SK-N-SH (cell line): ENCODE measurements at regions not wholly inside any gene's neighbourhood (a gene's known extent, or its start where the extent isn't known, plus 50 kb on each side); places are given as distances from the start of the nearest gene placed in this dataset.

Source experiments
- CTCF ChIA-PET: fragments of 300-600, 350-600 bp; formaldehyde crosslinking; extraction: SDS; loops from one replicate; lab custom pipeline; 2021; lab: Yijun Ruan, JAX
- POLR2A ChIA-PET: fragments of 350-600 bp; sonication (Branson Sonifier 250); formaldehyde crosslinking; extraction: SDS; loops from one replicate; lab custom pipeline; 2020; ENCODE audit warnings: antibody characterized with exemption, inconsistent platforms; lab: Yijun Ruan, JAX
- DNase-seq: peaks from one replicate; pipeline ENCODE4 v3.0.0; 2012
- H2AFZ ChIP-seq: fragments of 200-600 bp; sonication (generic); 2 replicates; pipeline ENCODE4 v1.8.1; 2016; ENCODE audit warnings: antibody characterized with exemption, mild to moderate bottlenecking, low read depth
- H3F3A ChIP-seq: fragments of 200-600 bp; sonication (generic); replicated peaks from 2 replicates; pipeline ENCODE3; 2016; ENCODE audit warnings: antibody characterized with exemption, mild to moderate bottlenecking; ENCODE audit not compliant: insufficient read depth
- H3K27ac ChIP-seq, 2 experiments: fragments of 200-500 bp in 1 of 2; fragments of 200-600 bp in 1 of 2; sonication (Bioruptor generic) in 1 of 2; sonication (generic), shearing (Covaris generic) in 1 of 2; 2 replicates each; pipeline versions ENCODE4 v1.5.1 to v1.6.1; 2014 to 2016; ENCODE audit warnings: low read depth in 2 of 2, inconsistent platforms in 1 of 2, low read length in 1 of 2, mild to moderate bottlenecking in 1 of 2, mixed read lengths in 1 of 2
- H3K27me3 ChIP-seq: fragments of 200-600 bp; sonication (generic), shearing (Covaris generic); 2 replicates; pipeline ENCODE4 v1.6.1; 2016; ENCODE audit warnings: mixed run types; ENCODE audit not compliant: insufficient read depth
- H3K36me3 ChIP-seq, 2 experiments: fragments of 200-500 bp in 1 of 2; fragments of 200-600 bp in 1 of 2; sonication (Bioruptor generic) in 1 of 2; sonication (generic) in 1 of 2; replicated peaks in 1 of 2; 2 replicates each; pipeline versions ENCODE3 to v1.5.1; 2014 to 2016; ENCODE audit warnings: low read length in 1 of 2, mild to moderate bottlenecking in 1 of 2; ENCODE audit not compliant: insufficient read depth in 2 of 2, control insufficient read depth in 1 of 2
- H3K4me1 ChIP-seq, 2 experiments: fragments of 200-500 bp in 1 of 2; fragments of 200-600 bp in 1 of 2; sonication (Bioruptor generic) in 1 of 2; sonication (generic), shearing (Covaris generic) in 1 of 2; 2 replicates each; pipeline versions ENCODE4 v1.5.1 to v1.6.1; 2014 to 2016; ENCODE audit warnings: low read depth in 1 of 2, low read length in 1 of 2, mixed run types in 1 of 2; ENCODE audit not compliant: insufficient read depth in 2 of 2, control insufficient read depth in 1 of 2
- H3K4me2 ChIP-seq: fragments of 200-600 bp; sonication (generic), shearing (Covaris generic); 2 replicates; pipeline ENCODE4 v1.6.1; 2017; ENCODE audit warnings: mixed run types
- H3K4me3 ChIP-seq, 2 experiments: fragments of 200-500 bp in 1 of 2; fragments of 200-600 bp in 1 of 2; sonication (Bioruptor generic) in 1 of 2; sonication (generic), shearing (Covaris generic) in 1 of 2; 2 replicates each; pipeline versions ENCODE4 v1.5.1 to v1.8.1; 2014 to 2016; ENCODE audit warnings: low read depth in 2 of 2, inconsistent platforms in 1 of 2, low read length in 1 of 2, mild to moderate bottlenecking in 1 of 2, mixed read lengths in 1 of 2, moderate library complexity in 1 of 2
- H3K79me2 ChIP-seq: fragments of 200-600 bp; sonication (generic); 2 replicates; pipeline ENCODE4 v1.8.1; 2017; ENCODE audit warnings: mild to moderate bottlenecking; ENCODE audit not compliant: insufficient read depth
- H3K9ac ChIP-seq: fragments of 200-600 bp; sonication (generic); 2 replicates; pipeline ENCODE4 v1.6.1; 2017; ENCODE audit warnings: mixed run types
- H3K9me2 ChIP-seq: fragments of 200-600 bp; sonication (generic); 2 replicates; pipeline ENCODE4 v1.6.1; 2017; ENCODE audit warnings: mixed run types
- H3K9me3 ChIP-seq: fragments of 200-600 bp; sonication (generic); 2 replicates; pipeline ENCODE4 v1.6.1; 2017; ENCODE audit warnings: mixed run types, mild to moderate bottlenecking, moderate library complexity
- H4K20me1 ChIP-seq: fragments of 200-600 bp; sonication (generic); 2 replicates; pipeline ENCODE4 v1.6.1; 2017; ENCODE audit warnings: mild to moderate bottlenecking, mixed run types; ENCODE audit not compliant: insufficient read depth
- CHD2 ChIP-seq: fragments of 150-350 bp; IDR thresholded peaks from 2 replicates; pipeline ENCODE4 v1.6.1; 2018; ENCODE audit warnings: low read length; ENCODE audit not compliant: partially characterized antibody
- EP300 ChIP-seq, 2 experiments: IDR thresholded peaks; 2 replicates each; pipeline versions ENCODE4 v1.4.0 to v1.6.1; 2012; ENCODE audit warnings: borderline replicate concordance in 1 of 2, low read depth in 1 of 2, low read length in 1 of 2
- EZH2phosphoT487 ChIP-seq: fragments of 200-600 bp; sonication (generic); IDR thresholded peaks from 2 replicates; pipeline ENCODE4 v1.6.1; 2017; ENCODE audit warnings: low read depth, mixed run types, mild to moderate bottlenecking, antibody characterized with exemption, moderate library complexity, borderline replicate concordance
- FOSL2 ChIP-seq: IDR thresholded peaks from 2 replicates; pipeline ENCODE4 v1.4.0; 2012; ENCODE audit warnings: low read depth, mild to moderate bottlenecking, moderate library complexity, borderline replicate concordance
- GABPA ChIP-seq: IDR thresholded peaks from 2 replicates; pipeline ENCODE4 v1.4.0; 2012; ENCODE audit warnings: low read depth, mild to moderate bottlenecking
- GATA2 ChIP-seq: sonication (generic); formaldehyde crosslinking; IDR thresholded peaks from 2 replicates; pipeline ENCODE4 v1.5.0; 2020; ENCODE audit warnings: mild to moderate bottlenecking, missing genetic modification reagents
- IRF3 ChIP-seq: fragments of 150-350 bp; IDR thresholded peaks from 2 replicates; pipeline ENCODE4 v1.6.1; 2016; ENCODE audit warnings: mild to moderate bottlenecking, low read depth, low read length
- MEF2A ChIP-seq: IDR thresholded peaks from 2 replicates; pipeline ENCODE4 v1.4.0; 2012; ENCODE audit warnings: low read depth, borderline replicate concordance
- NRF1 ChIP-seq: IDR thresholded peaks from 2 replicates; pipeline ENCODE4 v1.6.1; 2012; ENCODE audit warnings: low read depth, mild to moderate bottlenecking, low read length
- POLR2AphosphoS5 ChIP-seq: IDR thresholded peaks from 2 replicates; pipeline ENCODE4 v1.6.1; 2012; ENCODE audit warnings: low read depth, low read length
- RAD21 ChIP-seq: IDR thresholded peaks from 2 replicates; pipeline ENCODE4 v1.6.1; 2012; ENCODE audit warnings: mild to moderate bottlenecking, low read length
- RCOR1 ChIP-seq: fragments of 150-350 bp; IDR thresholded peaks from 2 replicates; pipeline ENCODE4 v1.6.1; 2017; ENCODE audit warnings: antibody characterized with exemption, low read length
- RFX5 ChIP-seq: IDR thresholded peaks from 2 replicates; pipeline ENCODE4 v1.6.1; 2012; ENCODE audit warnings: mild to moderate bottlenecking, improper control_type of control experiment, low read length
- TEAD4 ChIP-seq: IDR thresholded peaks from 2 replicates; pipeline ENCODE4 v1.4.0; 2012; ENCODE audit warnings: mild to moderate bottlenecking, borderline replicate concordance; ENCODE audit not compliant: insufficient read depth
- YY1 ChIP-seq: IDR thresholded peaks from 2 replicates; pipeline ENCODE4 v1.4.0; 2012; ENCODE audit warnings: low read depth, mild to moderate bottlenecking
- WGBS: methylation state at CpG from one replicate; pipeline ENCODE4 v1.1.6; 2017; ENCODE audit warnings: low lambda C conversion rate; 5-methylcytosine and 5-hydroxymethylcytosine counted together

DNA sequence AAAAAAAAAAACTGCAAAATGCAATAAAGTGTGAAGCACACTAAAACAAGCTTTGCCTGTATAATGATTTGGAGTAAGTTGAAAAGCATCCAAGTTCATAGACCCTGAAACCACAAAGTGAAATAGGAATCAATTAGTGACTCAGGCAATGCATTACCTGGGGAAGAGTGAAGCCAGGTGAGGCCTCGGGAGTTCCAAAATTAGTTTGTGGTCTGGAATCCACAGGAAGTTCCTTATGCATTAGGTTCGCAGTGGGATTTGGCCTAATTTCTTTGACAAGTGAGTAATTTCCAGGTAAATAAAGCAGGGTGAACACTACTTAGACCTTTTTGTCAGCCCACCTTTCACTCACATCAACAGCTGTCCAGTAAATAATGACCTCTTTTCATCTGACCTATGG is 490.8 kb downstream of the CBLN4 start:
- POLR2A ChIA-PET = no interaction called here
- no peak for TF ChIP-seq CHD2
- TF ChIP-seq RFX5 = no peak
- TF ChIP-seq YY1 = no peak
- TF ChIP-seq POLR2AphosphoS5 = no peak
- no peak for TF ChIP-seq MEF2A
- TF ChIP-seq RAD21 = no peak
- no peak for TF ChIP-seq NRF1
- no peak for TF ChIP-seq GABPA
- TF ChIP-seq RCOR1 = no peak
- TF ChIP-seq EZH2phosphoT487 = no peak
- TF ChIP-seq GATA2 (CRISPR knock-in tag) = no peak
- no peak for DNase-seq
- no peaks in the 10 kb centered on the region for H3K9me3 ChIP-seq
- no peaks in the 10 kb centered on the region for H3F3A ChIP-seq
- H3K9ac ChIP-seq = no peak overlapping the region
- H2AFZ ChIP-seq = no peak overlapping the region
- no peaks in the 10 kb centered on the region for H3K36me3 ChIP-seq
- no peak overlapping the region for H3K27ac ChIP-seq
- H3K79me2 ChIP-seq = no peaks in the 10 kb centered on the region
- CTCF ChIA-PET = no interaction called here
- no peaks in the 10 kb centered on the region for H4K20me1 ChIP-seq
- WGBS = 17% methylated on average over 2 of the region's 2 CpGs
- no peaks in the 10 kb centered on the region for H3K27me3 ChIP-seq
- no peak overlapping the region for H3K4me3 ChIP-seq
- no peaks in the 10 kb centered on the region for H3K9me2 ChIP-seq
- no peaks in the 10 kb centered on the region for H3K4me1 ChIP-seq
- H3K4me2 ChIP-seq = no peak overlapping the region

- no peak overlapping the region for H3K9ac ChIP-seq
- H3K4me1 ChIP-seq = no peaks in the 10 kb centered on the region
- H4K20me1 ChIP-seq = no peaks in the 10 kb centered on the region
- H3K4me2 ChIP-seq = no peak overlapping the region
- H3K27ac ChIP-seq = no peak overlapping the region
- POLR2A ChIA-PET = no interaction called here
- no peak for DNase-seq
- no peak overlapping the region for H3K4me3 ChIP-seq
- no peaks in the 10 kb centered on the region for H3K9me3 ChIP-seq
- H3K79me2 ChIP-seq = no peaks in the 10 kb centered on the region
- no peaks in the 10 kb centered on the region for H3K36me3 ChIP-seq
- H3F3A ChIP-seq = no peaks in the 10 kb centered on the region
- CTCF ChIA-PET = no interaction called here
- TF ChIP-seq FOSL2 (no peak), EP300 (IDR thresholded peaks at IDR 0.05; ENCODE audit: borderline replicate concordance in 1 of 2, low read depth in 1 of 2, low read length in 1 of 2) (no peak), IRF3 (no peak), TEAD4 (no peak)
- 22% methylated on average over 4 of the region's 4 CpGs for WGBS
- H3K9me2 ChIP-seq = no peaks in the 10 kb centered on the region
- no peaks in the 10 kb centered on the region for H3K27me3 ChIP-seq
- H2AFZ ChIP-seq = no peak overlapping the region
Observed at GRCh38 chr20:55513954-55514353, 491.4 kb downstream of the CBLN4 start.
